Tibial nerve (tissue), 4 donors: ENCODE measurements at regions not wholly inside any gene's neighbourhood (a gene's known extent, or its start where the extent isn't known, plus 50 kb on each side); places are given as distances from the start of the nearest gene placed in this dataset.

ENCODE experiments used
- DNase-seq, 2 donors: peaks; one replicate each; pipeline ENCODE4 v3.0.0-alpha.2; 2019; ENCODE audit warnings: low spot score in 2 of 2
- H3K27ac ChIP-seq, 4 donors: fragments of 200-600 bp; sonication (generic) in 3 of 4; one replicate each; pipeline ENCODE4 v1.5.1; 2017 to 2019; ENCODE audit warnings: mild to moderate bottlenecking in 1 of 4
- H3K27me3 ChIP-seq, 2 donors: fragments of 200-600 bp; sonication (generic) in 1 of 2; one replicate each; pipeline versions ENCODE4 v1.5.1 to v1.6.0; 2017 to 2019
- H3K36me3 ChIP-seq, 3 donors: fragments of 200-600 bp; sonication (generic); one replicate each; pipeline ENCODE4 v1.5.1; 2018 to 2019
- H3K4me1 ChIP-seq, 4 donors: fragments of 200-600 bp; sonication (generic) in 3 of 4; one replicate each; pipeline ENCODE4 v1.5.1; 2017 to 2019
- H3K4me3 ChIP-seq, 4 donors: fragments of 200-600 bp; sonication (generic) in 3 of 4; one replicate each; pipeline ENCODE4 v1.5.1; 2017 to 2019; ENCODE audit warnings: mild to moderate bottlenecking in 1 of 4, moderate library complexity in 1 of 4
- H3K9me3 ChIP-seq, 4 donors: fragments of 200-600 bp; sonication (generic) in 3 of 4; one replicate each; pipeline ENCODE4 v1.5.1; 2017 to 2019
- EP300 ChIP-seq, 2 donors: sonication (generic); formaldehyde crosslinking; IDR thresholded peaks; one replicate each; pipeline ENCODE4 v1.6.1; 2017; ENCODE audit warnings: antibody characterized with exemption in 2 of 2, mild to moderate bottlenecking in 1 of 2
- POLR2A ChIP-seq, 2 donors: fragments of 450-650 bp; IDR thresholded peaks; one replicate each; pipeline ENCODE4 v1.6.1; 2017; ENCODE audit warnings: antibody characterized with exemption in 2 of 2, mild to moderate bottlenecking in 2 of 2, moderate library complexity in 2 of 2
- WGBS, 2 donors: methylation state at CpG; one replicate each; pipeline ENCODE4 v1.1.5; 2018; 5-methylcytosine and 5-hydroxymethylcytosine counted together
- TF ChIP-seq, protein P1 (sequence below), 5 experiments: fragments of 200-600 bp in 3 of 5; fragments of 450-650 bp in 2 of 5; sonication (generic) in 3 of 5; IDR thresholded peaks; one replicate each; pipeline ENCODE4 v1.5.1; 2016 to 2019; ENCODE audit warnings: antibody characterized with exemption in 5 of 5, mild to moderate bottlenecking in 3 of 5, moderate library complexity in 2 of 5

DNA sequence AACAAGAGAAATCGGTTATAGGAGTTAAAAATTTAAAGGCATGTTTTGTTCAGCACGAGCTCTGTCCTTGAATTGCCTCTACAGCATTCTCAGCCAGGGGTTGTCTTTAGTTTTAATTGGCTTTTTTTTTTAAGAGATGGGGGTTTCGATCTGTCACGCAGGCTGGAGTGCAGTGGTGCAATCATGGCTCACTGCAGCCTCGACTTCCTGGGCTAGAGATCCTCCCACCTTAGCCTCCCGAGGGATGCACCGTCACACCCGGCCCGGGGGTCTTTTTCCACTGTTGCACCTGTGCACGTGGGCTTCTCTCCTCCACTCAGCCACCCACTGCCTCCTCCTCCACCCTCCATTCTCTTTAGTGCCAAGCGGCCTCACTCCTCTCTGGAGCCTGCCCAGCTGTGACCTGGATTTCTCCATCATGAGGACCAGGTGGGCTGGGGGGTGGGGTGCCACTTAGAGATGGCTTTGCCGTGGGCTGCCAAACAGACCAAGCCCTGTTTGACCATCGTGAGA, 106.8 kb upstream of the SEC14L1 start:
- no peak for DNase-seq
- Histone ChIP-seq H3K9me3 (peaks cover 0 to 21% (median 0%) of the 10 kb centered on the region in 4 donors), H3K4me1 (no peaks in the 10 kb centered on the region), H3K27me3 (peaks cover 0 to 49% of the 10 kb centered on the region in 2 donors), H3K4me3 (no peak overlapping the region), H3K36me3 (peaks cover 0 to 5% (median 0%) of the 10 kb centered on the region in 3 donors), H3K27ac (no peak overlapping the region)
- TF ChIP-seq, protein P1, sequence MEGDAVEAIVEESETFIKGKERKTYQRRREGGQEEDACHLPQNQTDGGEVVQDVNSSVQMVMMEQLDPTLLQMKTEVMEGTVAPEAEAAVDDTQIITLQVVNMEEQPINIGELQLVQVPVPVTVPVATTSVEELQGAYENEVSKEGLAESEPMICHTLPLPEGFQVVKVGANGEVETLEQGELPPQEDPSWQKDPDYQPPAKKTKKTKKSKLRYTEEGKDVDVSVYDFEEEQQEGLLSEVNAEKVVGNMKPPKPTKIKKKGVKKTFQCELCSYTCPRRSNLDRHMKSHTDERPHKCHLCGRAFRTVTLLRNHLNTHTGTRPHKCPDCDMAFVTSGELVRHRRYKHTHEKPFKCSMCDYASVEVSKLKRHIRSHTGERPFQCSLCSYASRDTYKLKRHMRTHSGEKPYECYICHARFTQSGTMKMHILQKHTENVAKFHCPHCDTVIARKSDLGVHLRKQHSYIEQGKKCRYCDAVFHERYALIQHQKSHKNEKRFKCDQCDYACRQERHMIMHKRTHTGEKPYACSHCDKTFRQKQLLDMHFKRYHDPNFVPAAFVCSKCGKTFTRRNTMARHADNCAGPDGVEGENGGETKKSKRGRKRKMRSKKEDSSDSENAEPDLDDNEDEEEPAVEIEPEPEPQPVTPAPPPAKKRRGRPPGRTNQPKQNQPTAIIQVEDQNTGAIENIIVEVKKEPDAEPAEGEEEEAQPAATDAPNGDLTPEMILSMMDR (IDR thresholded peaks at IDR 0.05) = no peak
- TF ChIP-seq EP300 (IDR thresholded peaks at IDR 0.05) (no peak), POLR2A (IDR thresholded peaks at IDR 0.05) (no peak)
- WGBS, 2 donors = 71 to 74% methylated on average over 13 of the region's 13 CpGs

DNA sequence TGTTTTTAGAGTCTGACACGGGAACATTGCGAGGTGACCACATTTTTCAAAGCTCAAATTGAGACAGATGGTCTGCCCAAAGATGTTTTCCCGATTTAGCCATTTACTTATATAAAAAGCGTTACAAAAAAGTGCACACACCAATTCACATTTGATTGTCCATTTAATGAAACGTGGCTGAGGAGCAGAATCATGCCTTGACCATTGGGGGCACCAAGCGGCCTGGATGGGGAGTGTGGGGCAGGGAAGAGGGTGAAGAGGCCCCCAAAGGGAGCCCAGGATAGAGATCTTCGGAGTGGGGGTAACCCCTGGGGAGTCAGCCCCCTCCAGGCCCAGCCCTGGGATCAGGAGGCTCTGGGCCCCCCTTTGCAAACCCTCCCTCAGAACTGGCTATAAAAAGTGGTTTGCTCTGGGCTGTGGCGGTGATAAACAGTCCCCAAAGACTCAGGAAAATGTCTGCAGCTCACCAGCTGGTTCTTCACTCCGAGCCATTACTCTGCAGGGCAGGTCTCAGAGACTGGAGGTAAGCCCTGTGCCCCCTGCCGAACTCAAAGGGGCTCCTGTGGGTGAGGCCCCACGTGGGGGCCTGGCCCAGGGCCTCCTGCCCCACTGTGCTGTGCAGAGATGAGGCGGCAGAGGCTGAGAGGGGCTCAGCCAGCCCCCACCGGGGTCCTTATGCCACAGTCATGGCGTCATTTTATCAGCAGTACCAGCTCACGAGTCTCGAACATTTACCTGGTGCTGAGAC, 105.9 kb upstream of the SEC14L1 start:
- peaks cover 0 to 49% of the 10 kb centered on the region in 2 donors for H3K27me3 ChIP-seq
- peaks cover 0 to 5% (median 0%) of the 10 kb centered on the region in 3 donors for H3K36me3 ChIP-seq
- H3K9me3 ChIP-seq = peaks cover 0 to 21% (median 0%) of the 10 kb centered on the region in 4 donors
- no peak overlapping the region for H3K27ac ChIP-seq
- 65 to 67% methylated on average over 15 to 16 of the region's 16 CpGs for WGBS, 2 donors
- TF ChIP-seq EP300 (IDR thresholded peaks at IDR 0.05) (no peak), POLR2A (IDR thresholded peaks at IDR 0.05) (no peak)
- TF ChIP-seq, protein P1 (IDR thresholded peaks at IDR 0.05) = no peak
- H3K4me1 ChIP-seq = no peaks in the 10 kb centered on the region
- H3K4me3 ChIP-seq = no peak overlapping the region
- no peak for DNase-seq

DNA sequence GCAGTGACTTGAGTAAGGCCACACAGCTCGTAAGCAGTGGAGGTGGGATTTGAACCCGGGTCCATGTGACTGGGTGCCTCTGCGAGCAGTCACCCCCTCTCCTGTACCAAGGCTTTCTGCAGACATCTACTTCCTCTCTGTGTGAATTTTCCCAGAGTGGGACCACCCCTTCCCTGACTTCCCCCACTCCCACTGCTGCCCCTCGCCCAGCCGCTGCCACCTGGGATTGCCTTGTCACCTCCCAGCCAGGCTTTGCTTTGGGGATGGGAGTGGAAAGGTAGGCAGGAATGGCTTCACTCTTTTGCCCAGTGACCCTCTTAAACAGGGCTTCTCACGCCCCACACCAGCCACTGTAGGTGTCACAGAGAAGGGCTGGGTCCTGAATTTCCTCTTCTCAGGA, 105.2 kb upstream of the SEC14L1 start:
- no peak overlapping the region for H3K27ac ChIP-seq
- no peak for DNase-seq
- no peaks in the 10 kb centered on the region for H3K4me1 ChIP-seq
- no peak for TF ChIP-seq EP300 (IDR thresholded peaks at IDR 0.05)
- TF ChIP-seq, protein P1 (IDR thresholded peaks at IDR 0.05) = no peak
- TF ChIP-seq POLR2A (IDR thresholded peaks at IDR 0.05) = no peak
- H3K9me3 ChIP-seq = peaks cover 0 to 21% (median 0%) of the 10 kb centered on the region in 4 donors
- no peak overlapping the region for H3K4me3 ChIP-seq
- H3K27me3 ChIP-seq = peaks cover 0 to 49% of the 10 kb centered on the region in 2 donors
- 89 to 91% methylated on average over 6 of the region's 6 CpGs for WGBS, 2 donors
- peaks cover 0 to 5% (median 0%) of the 10 kb centered on the region in 3 donors for H3K36me3 ChIP-seq

DNA sequence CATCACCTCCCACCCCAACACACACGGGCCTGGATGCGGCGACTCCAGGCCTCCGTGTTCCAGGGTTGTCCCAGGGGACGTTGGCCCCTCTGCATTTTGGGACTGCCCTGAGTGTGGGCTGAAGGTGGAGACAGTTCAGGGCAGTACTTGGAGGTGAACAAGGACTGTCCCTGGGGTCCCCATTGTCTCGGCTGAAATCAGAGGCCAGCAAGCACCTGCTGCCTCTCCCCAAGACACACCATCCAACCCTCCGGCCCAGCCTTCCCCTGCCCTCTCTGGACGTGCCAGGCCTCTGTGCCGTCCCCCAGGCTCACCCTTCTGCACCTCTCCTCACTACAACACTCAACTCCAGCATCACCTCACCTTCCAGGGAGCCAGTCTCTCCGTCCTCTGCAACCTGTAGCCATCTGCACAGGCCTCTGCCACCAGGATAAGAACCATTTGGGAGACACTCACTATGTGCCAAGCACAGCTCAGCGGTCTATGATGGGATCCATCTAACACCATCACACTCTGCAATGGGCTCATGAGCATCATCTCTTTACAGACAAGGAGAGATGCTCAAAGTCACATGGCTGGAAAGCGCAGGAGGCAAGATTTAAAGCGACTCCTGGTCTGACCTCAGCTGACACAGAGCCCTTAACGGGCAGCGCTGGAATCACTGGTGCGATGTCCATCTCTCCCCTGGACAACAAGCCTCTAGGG, 104.5 kb upstream of the SEC14L1 start:
- H3K27me3 ChIP-seq = peaks cover 0 to 49% of the 10 kb centered on the region in 2 donors
- no peaks in the 10 kb centered on the region for H3K4me1 ChIP-seq
- H3K36me3 ChIP-seq = peaks cover 0 to 5% (median 0%) of the 10 kb centered on the region in 3 donors
- TF ChIP-seq POLR2A (IDR thresholded peaks at IDR 0.05) (no peak), EP300 (IDR thresholded peaks at IDR 0.05) (no peak)
- TF ChIP-seq, protein P1 (IDR thresholded peaks at IDR 0.05) = no peak
- H3K4me3 ChIP-seq = no peak overlapping the region
- peaks cover 0 to 15% (median 0%) of the 10 kb centered on the region in 4 donors for H3K9me3 ChIP-seq
- 76 to 81% methylated on average over 16 of the region's 16 CpGs for WGBS, 2 donors
- H3K27ac ChIP-seq = no peak overlapping the region
- no peak for DNase-seq
